ENCODE measurements at regions not wholly inside any gene's neighbourhood (a gene's known extent, or its start where the extent isn't known, plus 50 kb on each side); places are given as distances from the start of the nearest gene placed in this dataset.
A peak's percentile ranks its signal among the peaks of the same experiment; 100 is the strongest.

DNA sequence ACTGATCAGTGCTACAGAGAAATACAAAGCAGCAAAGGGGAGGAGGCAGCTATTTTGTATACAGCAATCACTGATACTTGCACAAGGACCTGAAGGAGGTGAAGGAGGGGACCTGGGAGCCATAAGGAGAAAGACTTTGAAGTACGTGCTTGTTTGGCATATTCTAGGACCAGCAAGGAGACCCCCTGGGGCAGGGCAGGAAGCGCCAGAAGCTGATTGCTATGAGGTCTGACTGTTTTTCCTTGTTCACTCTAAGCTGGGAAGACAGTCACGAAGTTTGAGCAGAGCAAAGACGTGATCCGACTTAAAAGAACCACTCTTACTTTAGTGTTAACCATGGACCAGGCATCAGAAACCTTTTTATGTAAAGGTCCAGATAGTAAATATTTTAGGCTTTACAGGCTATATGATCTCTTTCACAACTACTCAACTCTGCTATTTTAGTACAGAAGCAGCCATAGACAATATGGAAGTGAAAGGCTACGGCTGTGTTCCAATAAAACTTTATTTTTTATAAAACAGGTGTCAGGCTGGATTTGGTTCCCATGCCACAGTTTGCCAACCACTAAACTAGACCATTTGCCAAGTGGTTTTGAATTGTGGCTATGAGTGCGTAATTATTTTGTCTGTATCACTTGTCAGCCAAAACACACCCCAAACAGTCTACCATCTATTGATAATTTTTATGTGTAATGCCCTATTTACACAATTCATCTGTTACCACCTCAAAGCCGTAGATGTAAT lies 217.9 kb downstream of the PRL start:
- WGBS (ENCODE audit: extremely low coverage, insufficient read length, low lambda C conversion rate) = no CpG with 5 or more reads among the region's 8 CpGs
- H3K18ac ChIP-seq (ENCODE audit: insufficient read length, low read depth, low read length) = no peak overlapping the region
- H2AFZ ChIP-seq (ENCODE audit: low read length) = no peak overlapping the region
- no peaks in the 10 kb centered on the region for H3K79me1 ChIP-seq (ENCODE audit: insufficient read depth, low read depth, low read length, poor library complexity, severe bottlenecking)
- H3K27ac ChIP-seq (ENCODE audit: insufficient read length, low read depth, low read length) = no peak overlapping the region
- no peak overlapping the region for H3K4me2 ChIP-seq (ENCODE audit: insufficient read depth, insufficient read length, low read length)
- H3K36me3 Mint-ChIP-seq (ENCODE audit: insufficient read depth in 1 of 3, low read depth in 3 of 3) = peaks cover 15 to 21% (median 17%) of the 10 kb centered on the region in 3 experiments
- H2BK5ac ChIP-seq (ENCODE audit: insufficient read length, low read length) = no peak overlapping the region
- H4K20me1 ChIP-seq (ENCODE audit: control insufficient read depth, insufficient read depth, insufficient read length) = no peaks in the 10 kb centered on the region
- peak overlapping the region in 2 of 3 experiments; percentile 7 to 25; a peak in 3 of 7 replicates for H3K27ac Mint-ChIP-seq
- no peak overlapping the region for H3K14ac ChIP-seq (ENCODE audit: insufficient read depth, low read length)
- H3K9me3 ChIP-seq (ENCODE audit: control insufficient read depth, low read depth, low read length) = no peaks in the 10 kb centered on the region
- no peak overlapping the region for H3K4me3 Mint-ChIP-seq
- no peak overlapping the region for H3K56ac ChIP-seq (ENCODE audit: insufficient read length, low read depth, low read length)
- DNase-seq = peak; percentile 60
- no peaks in the 10 kb centered on the region for H3K27me3 ChIP-seq (ENCODE audit: insufficient read depth, low read length)
- no peak overlapping the region for H4K5ac ChIP-seq (ENCODE audit: insufficient read length, low read depth, low read length)
- H3K4me1 ChIP-seq (ENCODE audit: insufficient read depth, low read length) = peaks cover 4% of the 10 kb centered on the region
- H3K79me2 ChIP-seq (ENCODE audit: insufficient read depth, low read length) = no peaks in the 10 kb centered on the region
- H3K4ac ChIP-seq (ENCODE audit: low read depth, low read length) = no peak overlapping the region
- H4K8ac ChIP-seq (replicated peaks; ENCODE audit: insufficient read length, low read depth, low read length) = no peak overlapping the region
- no peaks in the 10 kb centered on the region for H3K9me3 Mint-ChIP-seq
- no peak overlapping the region for H2BK120ac ChIP-seq (ENCODE audit: low read depth, low read length, poor library complexity, severe bottlenecking)
- H3K23me2 ChIP-seq (ENCODE audit: insufficient read length, low read depth, low read length, poor library complexity, severe bottlenecking) = no peaks in the 10 kb centered on the region
- H3T11ph ChIP-seq (ENCODE audit: low read length) = no peak overlapping the region
- no peaks in the 10 kb centered on the region for H3K27me3 Mint-ChIP-seq (ENCODE audit: low read depth)
- H2AK5ac ChIP-seq (ENCODE audit: insufficient read length, low read length) = no peak overlapping the region
- no peak overlapping the region for H4K91ac ChIP-seq (ENCODE audit: insufficient read length, low read depth, low read length)
- no peak overlapping the region for H3K23ac ChIP-seq (ENCODE audit: insufficient read length, low read depth, low read length)
- H2BK12ac ChIP-seq (ENCODE audit: insufficient read length, low read depth, low read length) = no peak overlapping the region
- no peak overlapping the region for H3K9ac ChIP-seq (ENCODE audit: extremely low read depth, insufficient read length, low read length)
- no peak overlapping the region for H2BK20ac ChIP-seq (ENCODE audit: low read depth, low read length, poor library complexity, severe bottlenecking)
- H3K4me1 Mint-ChIP-seq = peaks cover 8 to 12% of the 10 kb centered on the region in 2 experiments
- TF ChIP-seq, protein P1, sequence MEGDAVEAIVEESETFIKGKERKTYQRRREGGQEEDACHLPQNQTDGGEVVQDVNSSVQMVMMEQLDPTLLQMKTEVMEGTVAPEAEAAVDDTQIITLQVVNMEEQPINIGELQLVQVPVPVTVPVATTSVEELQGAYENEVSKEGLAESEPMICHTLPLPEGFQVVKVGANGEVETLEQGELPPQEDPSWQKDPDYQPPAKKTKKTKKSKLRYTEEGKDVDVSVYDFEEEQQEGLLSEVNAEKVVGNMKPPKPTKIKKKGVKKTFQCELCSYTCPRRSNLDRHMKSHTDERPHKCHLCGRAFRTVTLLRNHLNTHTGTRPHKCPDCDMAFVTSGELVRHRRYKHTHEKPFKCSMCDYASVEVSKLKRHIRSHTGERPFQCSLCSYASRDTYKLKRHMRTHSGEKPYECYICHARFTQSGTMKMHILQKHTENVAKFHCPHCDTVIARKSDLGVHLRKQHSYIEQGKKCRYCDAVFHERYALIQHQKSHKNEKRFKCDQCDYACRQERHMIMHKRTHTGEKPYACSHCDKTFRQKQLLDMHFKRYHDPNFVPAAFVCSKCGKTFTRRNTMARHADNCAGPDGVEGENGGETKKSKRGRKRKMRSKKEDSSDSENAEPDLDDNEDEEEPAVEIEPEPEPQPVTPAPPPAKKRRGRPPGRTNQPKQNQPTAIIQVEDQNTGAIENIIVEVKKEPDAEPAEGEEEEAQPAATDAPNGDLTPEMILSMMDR (conservative IDR thresholded peaks at IDR 0.05) = no peak
- H2BK15ac ChIP-seq (ENCODE audit: low read depth, low read length) = no peak overlapping the region
